ENCODE measurements at regions not wholly inside any gene's neighbourhood (a gene's known extent, or its start where the extent isn't known, plus 50 kb on each side); places are given as distances from the start of the nearest gene placed in this dataset.

- Histone ChIP-seq H3K4me3 (ENCODE audit: low read depth, low read length) (no peak overlapping the region), H3K36me3 (no peaks in the 10 kb centered on the region), H3K9me3 (ENCODE audit: severe bottlenecking) (no peaks in the 10 kb centered on the region), H3K27me3 (ENCODE audit: insufficient read depth, low read depth, severe bottlenecking) (peaks cover 89% of the 10 kb centered on the region), H3K27ac (no peak overlapping the region)
- no peak for DNase-seq
- no peak for TF ChIP-seq CTCF (IDR thresholded peaks at IDR 0.05; ENCODE audit: low read depth, low read length)
Measured at GRCh38 chr15:93257920-93258319, 168.9 kb upstream of the RGMA start.

GRCh38 chr15:93253681-93254080 is 164.7 kb upstream of the RGMA start:
- Histone ChIP-seq H3K27me3 (ENCODE audit: insufficient read depth, low read depth, severe bottlenecking) (peaks cover 93% of the 10 kb centered on the region), H3K27ac (no peak overlapping the region), H3K9me3 (ENCODE audit: severe bottlenecking) (no peaks in the 10 kb centered on the region), H3K36me3 (no peaks in the 10 kb centered on the region), H3K4me3 (ENCODE audit: low read depth, low read length) (no peak overlapping the region)
- TF ChIP-seq CTCF (IDR thresholded peaks at IDR 0.05; ENCODE audit: low read depth, low read length), result no peak
- no peak for DNase-seq

- H3K27ac ChIP-seq, result no peak overlapping the region
- H3K36me3 ChIP-seq, result no peaks in the 10 kb centered on the region
- TF ChIP-seq CTCF (IDR thresholded peaks at IDR 0.05; ENCODE audit: low read depth, low read length), result no peak
- no peak overlapping the region for H3K4me3 ChIP-seq (ENCODE audit: low read depth, low read length)
- no peaks in the 10 kb centered on the region for H3K9me3 ChIP-seq (ENCODE audit: severe bottlenecking)
- peaks cover 94% of the 10 kb centered on the region for H3K27me3 ChIP-seq (ENCODE audit: insufficient read depth, low read depth, severe bottlenecking)
- no peak for DNase-seq
Measured at GRCh38 chr15:93252780-93253179, 163.8 kb upstream of the RGMA start.

- no peak for TF ChIP-seq CTCF (IDR thresholded peaks at IDR 0.05; ENCODE audit: low read depth, low read length)
- H3K27ac ChIP-seq, result no peak overlapping the region
- H3K36me3 ChIP-seq, result no peaks in the 10 kb centered on the region
- peaks cover 93% of the 10 kb centered on the region for H3K27me3 ChIP-seq (ENCODE audit: insufficient read depth, low read depth, severe bottlenecking)
- no peaks in the 10 kb centered on the region for H3K9me3 ChIP-seq (ENCODE audit: severe bottlenecking)
- no peak overlapping the region for H3K4me3 ChIP-seq (ENCODE audit: low read depth, low read length)
- DNase-seq, result no peak
Measured at GRCh38 chr15:93250950-93251349, 161.9 kb upstream of the RGMA start.

- Histone ChIP-seq H3K27ac (no peak overlapping the region), H3K36me3 (no peaks in the 10 kb centered on the region), H3K9me3 (ENCODE audit: severe bottlenecking) (no peaks in the 10 kb centered on the region), H3K27me3 (ENCODE audit: insufficient read depth, low read depth, severe bottlenecking) (peaks cover 94% of the 10 kb centered on the region), H3K4me3 (ENCODE audit: low read depth, low read length) (no peak overlapping the region)
- DNase-seq, result no peak
- TF ChIP-seq CTCF (IDR thresholded peaks at IDR 0.05; ENCODE audit: low read depth, low read length), result no peak
Measured at GRCh38 chr15:93250209-93250608, 161.2 kb upstream of the RGMA start.

GRCh38 chr15:93249623-93250022 is 160.6 kb upstream of the RGMA start:
- no peaks in the 10 kb centered on the region for H3K9me3 ChIP-seq (ENCODE audit: severe bottlenecking)
- peaks cover 97% of the 10 kb centered on the region for H3K27me3 ChIP-seq (ENCODE audit: insufficient read depth, low read depth, severe bottlenecking)
- TF ChIP-seq CTCF (IDR thresholded peaks at IDR 0.05; ENCODE audit: low read depth, low read length), result no peak
- H3K36me3 ChIP-seq, result no peaks in the 10 kb centered on the region
- no peak overlapping the region for H3K4me3 ChIP-seq (ENCODE audit: low read depth, low read length)
- H3K27ac ChIP-seq, result no peak overlapping the region
- no peak for DNase-seq
